Progenitor cell of endocrine pancreas (in vitro differentiated cells): ENCODE measurements at regions not wholly inside any gene's neighbourhood (a gene's known extent, or its start where the extent isn't known, plus 50 kb on each side); places are given as distances from the start of the nearest gene placed in this dataset.

Experiments used
- DNase-seq: peaks from one replicate; pipeline ENCODE4 v3.0.0; 2021; ENCODE audit warnings: low spot score; ENCODE audit not compliant: unreplicated experiment
- H3K27ac Mint-ChIP-seq: 2 replicates; pipeline ENCODE4 v1.8.0; 2021; ENCODE audit warnings: mild to moderate bottlenecking, moderate library complexity, mixed read lengths
- H3K27me3 Mint-ChIP-seq: 2 replicates; pipeline ENCODE4 v1.8.0; 2021; ENCODE audit warnings: mixed read lengths
- H3K36me3 Mint-ChIP-seq: 2 replicates; pipeline ENCODE4 v1.8.0; 2022; ENCODE audit warnings: mixed read lengths; ENCODE audit not compliant: insufficient read depth
- H3K4me1 Mint-ChIP-seq: 2 replicates; pipeline ENCODE4 v1.8.0; 2021; ENCODE audit warnings: low read depth, mixed read lengths
- H3K4me3 Mint-ChIP-seq: 2 replicates; pipeline ENCODE4 v1.8.0; 2021; ENCODE audit warnings: low read depth, mild to moderate bottlenecking, moderate library complexity, mixed read lengths
- H3K9me3 Mint-ChIP-seq: 2 replicates; pipeline ENCODE4 v1.8.0; 2021; ENCODE audit warnings: low read depth, mixed read lengths
- TF ChIP-seq, protein P1 (sequence below): fragments of 200-600 bp; sonication (generic); IDR thresholded peaks from one replicate; pipeline ENCODE4 v1.5.0; 2021; ENCODE audit warnings: antibody characterized with exemption, mild to moderate bottlenecking; ENCODE audit not compliant: unreplicated experiment

DNA sequence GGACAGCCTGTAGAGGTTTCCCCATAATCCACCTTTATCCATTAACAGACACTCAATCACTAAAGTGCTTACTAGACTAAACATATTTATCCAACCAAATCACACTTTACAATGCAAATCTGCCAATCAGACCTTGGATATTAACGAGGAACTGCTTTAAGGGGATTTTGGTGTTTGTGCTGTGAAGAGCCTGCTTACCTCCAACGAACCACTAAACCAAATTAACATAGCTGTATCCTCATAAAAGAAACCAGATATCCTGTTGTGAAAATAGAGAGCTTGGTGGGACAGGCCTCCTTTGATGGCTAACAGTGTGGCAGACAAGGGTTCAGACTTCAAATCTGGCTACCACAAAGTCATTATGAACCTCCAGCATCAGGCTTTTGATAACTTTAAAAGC, 252.6 kb upstream of the HAND2 start:
- DNase-seq = no peak
- Mint-ChIP-seq H3K27me3 (no peaks in the 10 kb centered on the region), H3K4me3 (no peak overlapping the region), H3K9me3 (peaks cover 20% of the 10 kb centered on the region), H3K4me1 (no peaks in the 10 kb centered on the region), H3K36me3 (peaks cover 1% of the 10 kb centered on the region), H3K27ac (no peak overlapping the region)
- TF ChIP-seq, protein P1, sequence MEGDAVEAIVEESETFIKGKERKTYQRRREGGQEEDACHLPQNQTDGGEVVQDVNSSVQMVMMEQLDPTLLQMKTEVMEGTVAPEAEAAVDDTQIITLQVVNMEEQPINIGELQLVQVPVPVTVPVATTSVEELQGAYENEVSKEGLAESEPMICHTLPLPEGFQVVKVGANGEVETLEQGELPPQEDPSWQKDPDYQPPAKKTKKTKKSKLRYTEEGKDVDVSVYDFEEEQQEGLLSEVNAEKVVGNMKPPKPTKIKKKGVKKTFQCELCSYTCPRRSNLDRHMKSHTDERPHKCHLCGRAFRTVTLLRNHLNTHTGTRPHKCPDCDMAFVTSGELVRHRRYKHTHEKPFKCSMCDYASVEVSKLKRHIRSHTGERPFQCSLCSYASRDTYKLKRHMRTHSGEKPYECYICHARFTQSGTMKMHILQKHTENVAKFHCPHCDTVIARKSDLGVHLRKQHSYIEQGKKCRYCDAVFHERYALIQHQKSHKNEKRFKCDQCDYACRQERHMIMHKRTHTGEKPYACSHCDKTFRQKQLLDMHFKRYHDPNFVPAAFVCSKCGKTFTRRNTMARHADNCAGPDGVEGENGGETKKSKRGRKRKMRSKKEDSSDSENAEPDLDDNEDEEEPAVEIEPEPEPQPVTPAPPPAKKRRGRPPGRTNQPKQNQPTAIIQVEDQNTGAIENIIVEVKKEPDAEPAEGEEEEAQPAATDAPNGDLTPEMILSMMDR = no peak

DNA sequence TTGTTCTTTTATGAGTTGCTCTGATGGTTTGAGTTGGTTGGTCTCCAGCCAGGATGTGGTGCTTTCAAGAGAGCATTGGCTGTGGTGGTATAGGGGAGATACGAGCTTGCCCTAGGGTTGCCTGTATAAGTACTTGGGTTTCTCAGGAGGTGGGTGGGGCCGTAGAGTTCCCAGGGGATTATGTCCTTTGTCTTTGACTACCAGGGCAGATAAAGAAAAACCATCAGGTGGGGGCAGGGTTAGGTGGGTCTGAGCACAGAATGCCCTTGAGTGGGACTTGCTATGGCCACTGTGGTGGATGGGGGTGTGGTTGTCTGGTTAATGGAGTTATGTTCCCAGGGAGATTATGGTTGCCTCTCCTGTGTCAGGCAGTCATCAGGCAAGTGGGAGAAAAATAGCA, 247.9 kb upstream of the HAND2 start:
- Mint-ChIP-seq H3K9me3 (peaks cover 33% of the 10 kb centered on the region), H3K27ac (no peak overlapping the region), H3K27me3 (no peaks in the 10 kb centered on the region), H3K4me3 (no peak overlapping the region), H3K4me1 (no peaks in the 10 kb centered on the region), H3K36me3 (no peaks in the 10 kb centered on the region)
- DNase-seq = no peak
- TF ChIP-seq, protein P1 = no peak

DNA sequence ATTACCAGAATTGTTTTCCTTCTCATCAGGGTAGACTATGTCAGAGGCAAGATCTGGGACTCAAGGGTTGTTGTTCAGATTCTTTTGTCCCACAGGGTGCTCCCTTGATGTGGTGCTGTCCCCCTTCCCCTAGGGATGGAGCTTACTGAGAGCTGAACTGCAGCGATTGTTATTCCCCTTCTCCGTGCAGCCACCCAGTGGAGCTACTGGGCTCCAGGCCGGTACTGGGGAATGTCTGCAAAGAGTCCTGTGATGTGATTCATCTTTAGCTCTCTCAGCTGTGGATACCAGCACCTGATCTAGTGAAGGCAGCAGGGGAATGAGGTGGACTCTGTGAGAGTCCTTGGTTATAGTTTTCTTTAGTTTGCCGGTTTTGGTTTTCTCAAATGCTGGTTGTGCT, 247.4 kb upstream of the HAND2 start:
- Mint-ChIP-seq H3K36me3 (no peaks in the 10 kb centered on the region), H3K9me3 (peaks cover 33% of the 10 kb centered on the region), H3K27ac (no peak overlapping the region), H3K4me3 (no peak overlapping the region), H3K4me1 (no peaks in the 10 kb centered on the region), H3K27me3 (no peaks in the 10 kb centered on the region)
- TF ChIP-seq, protein P1 = no peak
- DNase-seq = no peak

DNA sequence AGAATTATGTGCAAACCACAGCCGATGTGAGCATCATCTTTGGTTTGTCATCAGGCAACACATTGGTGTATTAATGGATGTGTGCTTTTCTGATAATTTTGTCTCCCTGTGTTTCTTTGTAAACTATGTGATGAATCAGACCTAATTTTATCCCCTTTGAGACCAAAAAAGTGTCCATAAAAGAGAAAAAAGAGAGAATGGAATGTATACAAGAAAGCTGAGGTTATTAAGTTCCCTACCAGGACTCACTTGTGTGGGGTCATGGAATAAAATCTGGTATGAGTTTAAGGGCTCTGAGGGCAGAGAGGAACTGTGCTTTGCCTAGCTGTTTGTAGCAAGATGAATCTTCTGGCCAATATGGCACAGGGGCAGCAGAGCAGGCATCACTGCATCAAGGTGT, 239.5 kb upstream of the HAND2 start:
- Mint-ChIP-seq H3K9me3 (peaks cover 8% of the 10 kb centered on the region), H3K36me3 (no peaks in the 10 kb centered on the region), H3K4me1 (no peaks in the 10 kb centered on the region), H3K4me3 (no peak overlapping the region), H3K27ac (no peak overlapping the region), H3K27me3 (peaks cover 3% of the 10 kb centered on the region)
- TF ChIP-seq, protein P1 = no peak
- no peak for DNase-seq

DNA sequence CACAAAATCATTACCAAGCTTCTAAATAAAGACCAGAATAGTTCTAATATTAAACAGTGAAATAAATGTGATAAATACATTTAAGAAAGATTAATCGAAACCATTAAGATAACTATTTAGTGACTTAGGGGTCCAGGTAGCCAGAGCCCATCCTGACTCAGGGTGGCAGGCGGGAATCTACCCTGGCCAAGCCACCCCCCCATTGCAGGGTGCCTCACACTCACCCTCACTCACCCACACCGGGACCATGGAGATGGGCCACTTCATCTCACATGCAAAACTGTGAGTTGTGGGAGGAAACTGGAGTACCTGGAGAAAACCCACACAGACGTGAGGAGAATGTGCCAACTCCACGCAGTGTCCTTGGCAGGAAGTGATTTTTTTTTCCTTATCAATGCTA, 237.6 kb upstream of the HAND2 start:
- Mint-ChIP-seq H3K27ac (no peak overlapping the region), H3K27me3 (peaks cover 3% of the 10 kb centered on the region), H3K4me1 (no peaks in the 10 kb centered on the region), H3K36me3 (no peaks in the 10 kb centered on the region), H3K4me3 (no peak overlapping the region), H3K9me3 (no peaks in the 10 kb centered on the region)
- DNase-seq = no peak
- TF ChIP-seq, protein P1 = no peak

DNA sequence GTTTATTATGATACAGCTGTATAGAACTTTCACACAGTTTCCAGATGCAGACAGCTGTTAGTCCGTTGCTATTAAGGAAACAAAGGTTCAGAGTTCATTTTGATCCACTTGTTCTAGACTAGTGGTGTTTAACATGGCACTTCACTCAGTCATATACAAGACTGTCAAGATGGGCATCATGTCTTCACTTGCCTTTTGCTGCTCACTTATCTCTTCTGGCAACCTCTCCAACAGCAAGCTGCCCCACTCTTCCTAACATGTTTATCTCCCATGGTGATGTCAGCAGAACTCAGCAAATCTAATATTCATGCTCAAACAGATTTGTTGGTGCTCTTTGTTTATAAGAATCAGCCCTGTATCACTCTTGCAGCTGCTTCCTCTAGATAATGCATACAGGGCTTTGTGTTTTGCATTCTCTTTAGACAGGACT, 236.2 kb upstream of the HAND2 start:
- Mint-ChIP-seq H3K9me3 (no peaks in the 10 kb centered on the region), H3K27me3 (peaks cover 3% of the 10 kb centered on the region), H3K27ac (no peak overlapping the region), H3K4me1 (no peaks in the 10 kb centered on the region), H3K36me3 (no peaks in the 10 kb centered on the region), H3K4me3 (no peak overlapping the region)
- DNase-seq = no peak
- TF ChIP-seq, protein P1 = no peak
